GM12878 (cell line): ENCODE measurements at regions not wholly inside any gene's neighbourhood (a gene's known extent, or its start where the extent isn't known, plus 50 kb on each side); places are given as distances from the start of the nearest gene placed in this dataset.

ENCODE experiments used
- ATAC-seq: fragments of 200-7000 bp; cut with Tn5 transposase; 3 replicates; pipeline ENCODE4 v1.9.1; 2020; ENCODE audit warnings: mild to moderate bottlenecking, moderate library complexity
- BruUV-seq: library from RNA; stranded (reverse); fragments of 400-500 nt; replicated peaks from 2 replicates; lab custom pipeline; 2021; lab: Mats Ljungman, UMichigan
- CTCF ChIA-PET: fragments of 300-600 bp; sonication (Branson Sonifier 250); formaldehyde crosslinking; extraction: SDS; loops from one replicate; lab custom pipeline; 2021; ENCODE audit warnings: inconsistent platforms; lab: Yijun Ruan, JAX
- POLR2A ChIA-PET: fragments of 350-600 bp; formaldehyde crosslinking; extraction: SDS; loops from one replicate; lab custom pipeline; 2021; ENCODE audit warnings: inconsistent platforms; lab: Charles Lee
- RAD21 ChIA-PET: fragments of 300-600 bp; sonication (Branson Sonifier 250); formaldehyde crosslinking; loops from one replicate; lab custom pipeline; 2023; ENCODE audit warnings: antibody characterized with exemption; ENCODE audit not compliant: unreplicated experiment; lab: Charles Lee
- SMC1A ChIA-PET: fragments of 300-600 bp; sonication (Branson Sonifier 250); formaldehyde crosslinking; loops from one replicate; lab custom pipeline; 2023; ENCODE audit not compliant: unreplicated experiment, uncharacterized antibody; lab: Charles Lee
- DNase-seq: peaks from one replicate; pipeline ENCODE4 v3.0.0-alpha.2; 2011; ENCODE audit warnings: low read depth, low spot score
- FAIRE-seq: peaks from 3 replicates; lab custom pipeline; 2011; peaks lifted over from hg19 to GRCh38; lab: Jason Lieb, UNC
- H2AFZ ChIP-seq: 2 replicates; pipeline ENCODE4 v1.6.0; 2011; ENCODE audit warnings: low read depth, low read length, control low read depth; ENCODE audit not compliant: control insufficient read depth
- H3K27ac ChIP-seq: 2 replicates; pipeline ENCODE4 v1.5.1; 2011; ENCODE audit warnings: control low read depth; ENCODE audit not compliant: control insufficient read depth, insufficient read depth
- H3K27me3 ChIP-seq, 2 experiments: replicated peaks in 1 of 2; 2 replicates each; pipeline versions ENCODE4 v1.6.0 to v1.6.1; 2011; ENCODE audit warnings: low read length in 1 of 2; ENCODE audit not compliant: control insufficient read depth in 2 of 2, insufficient read depth in 2 of 2
- H3K36me3 ChIP-seq, 2 experiments: 2 replicates each; pipeline ENCODE4 v1.5.1; 2011; ENCODE audit warnings: low read length in 1 of 2; ENCODE audit not compliant: control insufficient read depth in 2 of 2, insufficient read depth in 2 of 2
- H3K4me1 ChIP-seq: 2 replicates; pipeline ENCODE4 v1.6.1; 2011; ENCODE audit warnings: mild to moderate bottlenecking, low read length, moderate library complexity, mixed read lengths; ENCODE audit not compliant: control insufficient read depth, insufficient read depth
- H3K4me2 ChIP-seq: 2 replicates; pipeline ENCODE4 v1.6.0; 2011; ENCODE audit warnings: control low read depth; ENCODE audit not compliant: control insufficient read depth, insufficient read depth
- H3K4me3 ChIP-seq: fragments of 200-600 bp; sonication (generic); 2 replicates; pipeline ENCODE4 v1.5.1; 2016
- H3K79me2 ChIP-seq: 2 replicates; pipeline ENCODE4 v1.6.0; 2011; ENCODE audit warnings: low read length; ENCODE audit not compliant: control insufficient read depth, insufficient read depth
- H3K9ac ChIP-seq: 2 replicates; pipeline ENCODE4 v1.8.0; 2011; ENCODE audit warnings: low read length, control low read depth, mixed read lengths; ENCODE audit not compliant: control insufficient read depth, insufficient read depth
- H3K9me3 ChIP-seq: replicated peaks from 3 replicates; pipeline ENCODE4 v1.5.1; 2011; ENCODE audit warnings: mild to moderate bottlenecking, low read length; ENCODE audit not compliant: control insufficient read depth, insufficient read depth
- H4K20me1 ChIP-seq: 2 replicates; pipeline ENCODE4 v1.6.0; 2011; ENCODE audit not compliant: control insufficient read depth, insufficient read depth
- ATF3 ChIP-seq: IDR thresholded peaks from 2 replicates; pipeline ENCODE4 v1.6.1; 2011; ENCODE audit warnings: low read depth, mild to moderate bottlenecking, low read length, moderate library complexity, borderline replicate concordance; ENCODE audit errors: extremely low read depth
- BCL11A ChIP-seq: IDR thresholded peaks from 2 replicates; pipeline ENCODE4 v1.6.1; 2011; ENCODE audit warnings: low read depth, low read length
- BMI1 ChIP-seq: fragments of 450-650 bp; IDR thresholded peaks from 2 replicates; pipeline ENCODE4 v1.6.1; 2016; ENCODE audit warnings: mild to moderate bottlenecking, moderate library complexity, borderline replicate concordance
- CBFB ChIP-seq: IDR thresholded peaks from 2 replicates; pipeline ENCODE4 v1.6.1; 2016; ENCODE audit warnings: antibody characterized with exemption, low read depth
- CREB1 ChIP-seq: IDR thresholded peaks from 2 replicates; pipeline ENCODE4 v1.6.1; 2012; ENCODE audit warnings: low read depth, mild to moderate bottlenecking, inconsistent platforms
- HDGF ChIP-seq: fragments of 450-650 bp; IDR thresholded peaks from 2 replicates; pipeline ENCODE4 v1.6.1; 2016; ENCODE audit warnings: antibody characterized with exemption
- IRF5 ChIP-seq: fragments of 450-650 bp; IDR thresholded peaks from 2 replicates; pipeline ENCODE4 v1.6.1; 2017; ENCODE audit warnings: borderline replicate concordance
- MAX ChIP-seq: IDR thresholded peaks from 2 replicates; pipeline ENCODE4 v1.6.1; 2012; ENCODE audit warnings: low read depth, low read length, improper control_type of control experiment
- MEF2A ChIP-seq: IDR thresholded peaks from 2 replicates; pipeline ENCODE4 v1.6.1; 2011; ENCODE audit warnings: low read depth, mild to moderate bottlenecking, low read length, moderate library complexity; ENCODE audit not compliant: insufficient read depth
- MTA2 ChIP-seq: fragments of 450-650 bp; IDR thresholded peaks from 2 replicates; pipeline ENCODE4 v1.6.1; 2016; ENCODE audit warnings: low read depth, mild to moderate bottlenecking, moderate library complexity
- SIX5 ChIP-seq: IDR thresholded peaks from 2 replicates; pipeline ENCODE4 v1.6.1; 2011; ENCODE audit warnings: mild to moderate bottlenecking, low read depth, low read length, moderate library complexity; ENCODE audit not compliant: severe bottlenecking
- SP1 ChIP-seq: IDR thresholded peaks from one replicate; pipeline ENCODE4 v1.6.1; 2011; ENCODE audit warnings: low read depth, low read length
- STAT3 ChIP-seq: IDR thresholded peaks from 2 replicates; pipeline ENCODE4 v1.6.1; 2011; ENCODE audit warnings: low read depth, low read length, improper control_type of control experiment
- YBX1 ChIP-seq: fragments of 450-650 bp; IDR thresholded peaks from 2 replicates; pipeline ENCODE4 v1.6.1; 2016; ENCODE audit warnings: antibody characterized with exemption
- WGBS: methylation state at CpG from one replicate; pipeline ENCODE4 v1.1.6; 2016; ENCODE audit warnings: low lambda C conversion rate; ENCODE audit not compliant: insufficient replicate concordance, insufficient coverage; ENCODE audit errors: missing lambda C conversion rate; 5-methylcytosine and 5-hydroxymethylcytosine counted together
- in situ Hi-C: fragments of 300-500 bp; cut with MboI; formaldehyde crosslinking; loops from 9 replicates; pipeline ENCODE4 v1.14.3; 2018; ENCODE audit warnings: mixed read lengths
- intact Hi-C: fragments of 100-400 bp; cut with micrococcal nuclease; formaldehyde crosslinking; loops from one replicate; pipeline ENCODE4 v1.14.2; 2022; ENCODE audit not compliant: unreplicated experiment

GRCh38 chr11:122032317-122032716, 83.7 kb downstream of the BLID start:
- H3K4me3 ChIP-seq = no peak overlapping the region
- TF ChIP-seq CREB1 (no peak), IRF5 (no peak), STAT3 (no peak), MAX (no peak), MTA2 (no peak), BCL11A (no peak), HDGF (no peak), SP1 (no peak), CBFB (no peak), YBX1 (no peak), ATF3 (no peak), BMI1 (no peak), MEF2A (no peak), SIX5 (no peak)
- TF ChIP-seq, all 136 proteins: peak for 0
- no peak overlapping the region for H3K27ac ChIP-seq
- H2AFZ ChIP-seq = no peak overlapping the region
- no peak for FAIRE-seq
- no TSS peak for BruUV-seq
- WGBS = 11% methylated on average over 3 of the region's 3 CpGs
- DNase-seq = no peak
- no peaks in the 10 kb centered on the region for H3K79me2 ChIP-seq
- intact Hi-C loops (no loop called here), in situ Hi-C loops (no loop called here)
- ChIA-PET SMC1A (no interaction called here), CTCF (no interaction called here), RAD21 (no interaction called here), POLR2A (no interaction called here)
- no peaks in the 10 kb centered on the region for H3K36me3 ChIP-seq
- H3K27me3 ChIP-seq = no peaks in the 10 kb centered on the region
- no peak overlapping the region for H3K4me2 ChIP-seq
- H4K20me1 ChIP-seq = no peaks in the 10 kb centered on the region
- no peaks in the 10 kb centered on the region for H3K4me1 ChIP-seq
- no peak overlapping the region for H3K9ac ChIP-seq
- no peaks in the 10 kb centered on the region for H3K9me3 ChIP-seq
- no peak for ATAC-seq
